ENCODE measurements at regions not wholly inside any gene's neighbourhood (a gene's known extent, or its start where the extent isn't known, plus 50 kb on each side); places are given as distances from the start of the nearest gene placed in this dataset.

DNA sequence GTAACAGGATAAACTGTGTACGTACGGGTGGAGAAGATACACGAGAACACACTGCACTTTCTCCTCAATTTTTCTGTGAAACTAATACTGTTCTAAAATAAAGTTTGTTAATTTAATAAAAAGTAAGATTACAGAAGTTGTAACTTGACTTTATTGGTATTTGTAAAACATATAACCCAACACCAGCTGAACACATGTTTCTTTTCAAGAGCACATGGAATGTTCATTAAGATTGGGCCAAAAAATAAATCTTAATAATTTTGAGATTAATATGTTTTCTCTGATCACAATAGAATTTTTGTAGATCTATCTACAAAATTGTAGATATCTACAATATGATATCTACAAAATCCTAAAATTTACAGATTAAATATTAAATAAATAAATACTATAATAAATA lies 55.1 kb upstream of the ZNF599 start:
- H3K9me3 ChIP-seq (ENCODE audit: control insufficient read depth, insufficient read depth, low read depth, low read length): peaks cover 6% of the 10 kb centered on the region
- no peaks in the 10 kb centered on the region; a peak in 1 of 3 replicates for H3K36me3 ChIP-seq (ENCODE audit: control insufficient read depth in 2 of 2, insufficient read depth in 1 of 2, low read length in 2 of 2)
- no peak overlapping the region for H3K27ac ChIP-seq (ENCODE audit: extremely low read depth, low read depth, low read length)
- CTCF ChIA-PET: interaction anchor here (0.7 kb wide), 1 partner anchor 16 kb away, joined by 3 read pairs; no protein-coding TSS in a partner anchor
- no peaks in the 10 kb centered on the region for H3K4me1 ChIP-seq (ENCODE audit: control insufficient read depth, insufficient read depth, low read length)
- H3K4me3 ChIP-seq (ENCODE audit: low read depth, low read length): no peak overlapping the region
- POLR2A ChIA-PET: no interaction called here
- TF ChIP-seq ZNF16 (tag by site-specific recombination; IDR thresholded peaks at IDR 0.05; ENCODE audit: low read depth) (no peak), ZNF416 (tag by site-specific recombination; IDR thresholded peaks at IDR 0.05) (no peak), ZNF223 (tag by site-specific recombination; IDR thresholded peaks at IDR 0.05) (no peak), TCF7L2 (IDR thresholded peaks at IDR 0.05; ENCODE audit: borderline replicate concordance, low read depth, low read length) (no peak), ZFP37 (tag by site-specific recombination; IDR thresholded peaks at IDR 0.05) (no peak), ZNF571 (tag by site-specific recombination; IDR thresholded peaks at IDR 0.05) (no peak), YY1 (tag by site-specific recombination; IDR thresholded peaks at IDR 0.05) (no peak), ZNF341 (tag by site-specific recombination; IDR thresholded peaks at IDR 0.05; ENCODE audit: low read depth) (no peak), ZBTB1 (tag by site-specific recombination; IDR thresholded peaks at IDR 0.05) (no peak), ZNF664 (tag by site-specific recombination; IDR thresholded peaks at IDR 0.05) (no peak), ZNF530 (tag by site-specific recombination; IDR thresholded peaks at IDR 0.05; ENCODE audit: low read depth) (no peak), ZNF768 (tag by site-specific recombination; IDR thresholded peaks at IDR 0.05) (no peak)
- TF ChIP-seq, protein P1, sequence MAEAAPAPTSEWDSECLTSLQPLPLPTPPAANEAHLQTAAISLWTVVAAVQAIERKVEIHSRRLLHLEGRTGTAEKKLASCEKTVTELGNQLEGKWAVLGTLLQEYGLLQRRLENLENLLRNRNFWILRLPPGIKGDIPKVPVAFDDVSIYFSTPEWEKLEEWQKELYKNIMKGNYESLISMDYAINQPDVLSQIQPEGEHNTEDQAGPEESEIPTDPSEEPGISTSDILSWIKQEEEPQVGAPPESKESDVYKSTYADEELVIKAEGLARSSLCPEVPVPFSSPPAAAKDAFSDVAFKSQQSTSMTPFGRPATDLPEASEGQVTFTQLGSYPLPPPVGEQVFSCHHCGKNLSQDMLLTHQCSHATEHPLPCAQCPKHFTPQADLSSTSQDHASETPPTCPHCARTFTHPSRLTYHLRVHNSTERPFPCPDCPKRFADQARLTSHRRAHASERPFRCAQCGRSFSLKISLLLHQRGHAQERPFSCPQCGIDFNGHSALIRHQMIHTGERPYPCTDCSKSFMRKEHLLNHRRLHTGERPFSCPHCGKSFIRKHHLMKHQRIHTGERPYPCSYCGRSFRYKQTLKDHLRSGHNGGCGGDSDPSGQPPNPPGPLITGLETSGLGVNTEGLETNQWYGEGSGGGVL (tag by site-specific recombination; IDR thresholded peaks at IDR 0.05): no peak
- TF ChIP-seq, protein P2, sequence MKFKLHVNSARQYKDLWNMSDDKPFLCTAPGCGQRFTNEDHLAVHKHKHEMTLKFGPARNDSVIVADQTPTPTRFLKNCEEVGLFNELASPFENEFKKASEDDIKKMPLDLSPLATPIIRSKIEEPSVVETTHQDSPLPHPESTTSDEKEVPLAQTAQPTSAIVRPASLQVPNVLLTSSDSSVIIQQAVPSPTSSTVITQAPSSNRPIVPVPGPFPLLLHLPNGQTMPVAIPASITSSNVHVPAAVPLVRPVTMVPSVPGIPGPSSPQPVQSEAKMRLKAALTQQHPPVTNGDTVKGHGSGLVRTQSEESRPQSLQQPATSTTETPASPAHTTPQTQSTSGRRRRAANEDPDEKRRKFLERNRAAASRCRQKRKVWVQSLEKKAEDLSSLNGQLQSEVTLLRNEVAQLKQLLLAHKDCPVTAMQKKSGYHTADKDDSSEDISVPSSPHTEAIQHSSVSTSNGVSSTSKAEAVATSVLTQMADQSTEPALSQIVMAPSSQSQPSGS (tag by site-specific recombination; IDR thresholded peaks at IDR 0.05; ENCODE audit: low read depth): no peak
- TF ChIP-seq, protein P3, sequence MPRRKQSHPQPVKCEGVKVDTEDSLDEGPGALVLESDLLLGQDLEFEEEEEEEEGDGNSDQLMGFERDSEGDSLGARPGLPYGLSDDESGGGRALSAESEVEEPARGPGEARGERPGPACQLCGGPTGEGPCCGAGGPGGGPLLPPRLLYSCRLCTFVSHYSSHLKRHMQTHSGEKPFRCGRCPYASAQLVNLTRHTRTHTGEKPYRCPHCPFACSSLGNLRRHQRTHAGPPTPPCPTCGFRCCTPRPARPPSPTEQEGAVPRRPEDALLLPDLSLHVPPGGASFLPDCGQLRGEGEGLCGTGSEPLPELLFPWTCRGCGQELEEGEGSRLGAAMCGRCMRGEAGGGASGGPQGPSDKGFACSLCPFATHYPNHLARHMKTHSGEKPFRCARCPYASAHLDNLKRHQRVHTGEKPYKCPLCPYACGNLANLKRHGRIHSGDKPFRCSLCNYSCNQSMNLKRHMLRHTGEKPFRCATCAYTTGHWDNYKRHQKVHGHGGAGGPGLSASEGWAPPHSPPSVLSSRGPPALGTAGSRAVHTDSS (tag by site-specific recombination; IDR thresholded peaks at IDR 0.05): no peak

DNA sequence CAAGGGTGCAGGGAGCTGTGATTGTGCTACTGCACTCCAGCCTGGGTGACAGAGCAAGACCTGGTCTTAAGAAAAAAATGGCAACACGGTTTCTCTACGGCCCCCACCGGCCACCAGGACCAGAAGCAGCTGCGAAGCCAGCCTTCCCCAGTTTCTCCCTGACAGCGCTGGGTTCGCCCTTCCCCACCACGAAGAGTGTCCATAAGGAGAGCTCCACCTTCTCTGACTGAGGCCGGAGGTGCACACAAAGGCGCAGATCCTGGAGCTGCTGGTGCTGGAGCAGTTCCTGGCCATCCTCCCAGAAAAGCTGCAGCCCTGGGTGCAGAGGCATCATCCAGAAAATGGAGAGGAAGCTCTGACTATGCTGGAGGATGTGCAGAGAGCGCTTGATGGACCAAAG lies 52.2 kb upstream of the ZNF599 start:
- ChIA-PET CTCF (interaction anchor here (0.7 to 1.3 kb wide), 4 partner anchors 9 to 148 kb away, joined by 3 to 4 read pairs (median 3); no protein-coding TSS in a partner anchor), POLR2A (no interaction called here)
- Histone ChIP-seq H3K4me1 (ENCODE audit: control insufficient read depth, insufficient read depth, low read length) (no peaks in the 10 kb centered on the region), H3K4me3 (ENCODE audit: low read depth, low read length) (no peak overlapping the region), H3K9me3 (ENCODE audit: control insufficient read depth, insufficient read depth, low read depth, low read length) (peaks cover 11% of the 10 kb centered on the region), H3K36me3 (ENCODE audit: control insufficient read depth in 2 of 2, insufficient read depth in 1 of 2, low read length in 2 of 2) (no peaks in the 10 kb centered on the region; a peak in 1 of 3 replicates), H3K27ac (ENCODE audit: extremely low read depth, low read depth, low read length) (no peak overlapping the region)
- TF ChIP-seq, protein P4, sequence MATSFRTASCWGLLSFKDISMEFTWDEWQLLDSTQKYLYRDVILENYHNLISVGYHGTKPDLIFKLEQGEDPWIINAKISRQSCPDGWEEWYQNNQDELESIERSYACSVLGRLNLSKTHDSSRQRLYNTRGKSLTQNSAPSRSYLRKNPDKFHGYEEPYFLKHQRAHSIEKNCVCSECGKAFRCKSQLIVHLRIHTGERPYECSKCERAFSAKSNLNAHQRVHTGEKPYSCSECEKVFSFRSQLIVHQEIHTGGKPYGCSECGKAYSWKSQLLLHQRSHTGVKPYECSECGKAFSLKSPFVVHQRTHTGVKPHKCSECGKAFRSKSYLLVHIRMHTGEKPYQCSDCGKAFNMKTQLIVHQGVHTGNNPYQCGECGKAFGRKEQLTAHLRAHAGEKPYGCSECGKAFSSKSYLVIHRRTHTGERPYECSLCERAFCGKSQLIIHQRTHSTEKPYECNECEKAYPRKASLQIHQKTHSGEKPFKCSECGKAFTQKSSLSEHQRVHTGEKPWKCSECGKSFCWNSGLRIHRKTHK (tag by site-specific recombination; IDR thresholded peaks at IDR 0.05): no peak
- TF ChIP-seq KLF9 (tag by site-specific recombination; IDR thresholded peaks at IDR 0.05; ENCODE audit: low read depth) (no peak), IKZF3 (tag by site-specific recombination; IDR thresholded peaks at IDR 0.05) (no peak), ZNF274 (IDR thresholded peaks at IDR 0.05; ENCODE audit: low read length) (no peak), ZNF274 (tag by site-specific recombination; IDR thresholded peaks at IDR 0.05; ENCODE audit: borderline replicate concordance) (no peak), ZNF560 (tag by site-specific recombination; IDR thresholded peaks at IDR 0.05; ENCODE audit: borderline replicate concordance) (no peak), ZNF610 (tag by site-specific recombination; IDR thresholded peaks at IDR 0.05; ENCODE audit: borderline replicate concordance) (no peak), ZNF555 (tag by site-specific recombination; conservative IDR thresholded peaks at IDR 0.05) (no peak), ZNF223 (tag by site-specific recombination; IDR thresholded peaks at IDR 0.05) (no peak), ZNF266 (tag by site-specific recombination; IDR thresholded peaks at IDR 0.05; ENCODE audit: low read depth) (no peak), ZIC2 (tag by site-specific recombination; IDR thresholded peaks at IDR 0.05) (no peak)
- TF ChIP-seq, protein P5, sequence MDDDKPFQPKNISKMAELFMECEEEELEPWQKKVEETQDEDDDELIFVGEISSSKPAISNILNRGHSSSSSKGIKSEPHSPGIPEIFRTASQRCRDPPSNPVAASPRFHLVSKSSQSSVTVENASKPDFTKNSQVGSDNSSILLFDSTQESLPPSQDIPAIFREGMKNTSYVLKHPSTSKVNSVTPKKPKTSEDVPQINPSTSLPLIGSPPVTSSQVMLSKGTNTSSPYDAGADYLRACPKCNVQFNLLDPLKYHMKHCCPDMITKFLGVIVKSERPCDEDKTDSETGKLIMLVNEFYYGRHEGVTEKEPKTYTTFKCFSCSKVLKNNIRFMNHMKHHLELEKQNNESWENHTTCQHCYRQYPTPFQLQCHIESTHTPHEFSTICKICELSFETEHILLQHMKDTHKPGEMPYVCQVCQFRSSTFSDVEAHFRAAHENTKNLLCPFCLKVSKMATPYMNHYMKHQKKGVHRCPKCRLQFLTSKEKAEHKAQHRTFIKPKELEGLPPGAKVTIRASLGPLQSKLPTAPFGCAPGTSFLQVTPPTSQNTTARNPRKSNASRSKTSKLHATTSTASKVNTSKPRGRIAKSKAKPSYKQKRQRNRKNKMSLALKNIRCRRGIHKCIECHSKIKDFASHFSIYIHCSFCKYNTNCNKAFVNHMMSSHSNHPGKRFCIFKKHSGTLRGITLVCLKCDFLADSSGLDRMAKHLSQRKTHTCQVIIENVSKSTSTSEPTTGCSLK (tag by site-specific recombination; IDR thresholded peaks at IDR 0.05): no peak
- TF ChIP-seq, protein P6, sequence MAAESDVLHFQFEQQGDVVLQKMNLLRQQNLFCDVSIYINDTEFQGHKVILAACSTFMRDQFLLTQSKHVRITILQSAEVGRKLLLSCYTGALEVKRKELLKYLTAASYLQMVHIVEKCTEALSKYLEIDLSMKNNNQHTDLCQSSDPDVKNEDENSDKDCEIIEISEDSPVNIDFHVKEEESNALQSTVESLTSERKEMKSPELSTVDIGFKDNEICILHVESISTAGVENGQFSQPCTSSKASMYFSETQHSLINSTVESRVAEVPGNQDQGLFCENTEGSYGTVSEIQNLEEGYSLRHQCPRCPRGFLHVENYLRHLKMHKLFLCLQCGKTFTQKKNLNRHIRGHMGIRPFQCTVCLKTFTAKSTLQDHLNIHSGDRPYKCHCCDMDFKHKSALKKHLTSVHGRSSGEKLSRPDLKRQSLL (tag by site-specific recombination; IDR thresholded peaks at IDR 0.05): no peak
